ENCODE measurements at regions not wholly inside any gene's neighbourhood (a gene's known extent, or its start where the extent isn't known, plus 50 kb on each side); places are given as distances from the start of the nearest gene placed in this dataset.

DNA sequence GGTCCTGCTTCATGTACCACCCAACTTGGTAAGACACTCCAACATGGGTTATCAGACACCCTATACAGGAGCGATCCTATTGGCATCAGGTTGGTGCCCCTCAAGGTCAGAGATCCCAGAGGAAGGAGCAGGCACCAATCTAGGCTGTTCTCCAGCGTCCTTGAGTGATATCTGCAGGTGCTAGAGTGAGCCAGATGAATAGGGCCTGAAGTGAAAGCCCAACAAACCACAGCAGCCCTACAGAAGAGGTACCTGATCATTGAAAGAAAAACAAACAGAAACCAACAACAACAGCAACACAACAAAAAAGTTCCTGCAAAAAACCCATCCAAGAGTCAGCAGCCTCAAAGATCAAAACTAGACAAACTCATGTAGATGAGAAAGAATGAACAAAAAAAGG is 584.8 kb downstream of the HINT1 start:
- intact Hi-C loops (cut with DNase I, micrococcal nuclease), result no loop called here
- H3K36me3 ChIP-seq (ENCODE audit: low read depth), result no peaks in the 10 kb centered on the region
- TF ChIP-seq, protein P1, sequence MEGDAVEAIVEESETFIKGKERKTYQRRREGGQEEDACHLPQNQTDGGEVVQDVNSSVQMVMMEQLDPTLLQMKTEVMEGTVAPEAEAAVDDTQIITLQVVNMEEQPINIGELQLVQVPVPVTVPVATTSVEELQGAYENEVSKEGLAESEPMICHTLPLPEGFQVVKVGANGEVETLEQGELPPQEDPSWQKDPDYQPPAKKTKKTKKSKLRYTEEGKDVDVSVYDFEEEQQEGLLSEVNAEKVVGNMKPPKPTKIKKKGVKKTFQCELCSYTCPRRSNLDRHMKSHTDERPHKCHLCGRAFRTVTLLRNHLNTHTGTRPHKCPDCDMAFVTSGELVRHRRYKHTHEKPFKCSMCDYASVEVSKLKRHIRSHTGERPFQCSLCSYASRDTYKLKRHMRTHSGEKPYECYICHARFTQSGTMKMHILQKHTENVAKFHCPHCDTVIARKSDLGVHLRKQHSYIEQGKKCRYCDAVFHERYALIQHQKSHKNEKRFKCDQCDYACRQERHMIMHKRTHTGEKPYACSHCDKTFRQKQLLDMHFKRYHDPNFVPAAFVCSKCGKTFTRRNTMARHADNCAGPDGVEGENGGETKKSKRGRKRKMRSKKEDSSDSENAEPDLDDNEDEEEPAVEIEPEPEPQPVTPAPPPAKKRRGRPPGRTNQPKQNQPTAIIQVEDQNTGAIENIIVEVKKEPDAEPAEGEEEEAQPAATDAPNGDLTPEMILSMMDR (IDR thresholded peaks at IDR 0.05), result no peak
- DNase-seq (no peak), ATAC-seq (no peak)
- H3K9me3 ChIP-seq, result no peaks in the 10 kb centered on the region
- no peak overlapping the region for H3K4me3 ChIP-seq
- H3K4me1 ChIP-seq (ENCODE audit: low read depth), result no peaks in the 10 kb centered on the region

DNA sequence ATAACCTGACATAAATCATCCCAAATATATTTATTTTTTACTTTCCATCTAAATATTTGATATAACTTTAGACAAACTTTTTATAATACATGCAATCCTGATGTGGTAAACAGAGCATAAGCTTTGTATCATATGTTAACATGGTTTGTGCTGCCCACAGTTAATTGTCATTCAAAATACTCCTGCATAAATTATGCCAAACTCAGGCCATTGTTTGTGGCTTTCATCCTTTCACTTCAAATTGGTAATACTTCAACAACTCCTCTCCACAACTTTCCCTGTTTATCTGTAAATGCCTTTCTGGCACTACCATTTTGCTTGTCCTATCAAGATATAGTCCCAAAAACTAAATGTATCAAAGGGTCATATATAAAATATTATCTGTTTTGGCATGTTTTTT is 586.7 kb downstream of the HINT1 start:
- Histone ChIP-seq H3K4me3 (no peak overlapping the region), H3K9me3 (no peaks in the 10 kb centered on the region), H3K36me3 (ENCODE audit: low read depth) (no peaks in the 10 kb centered on the region), H3K4me1 (ENCODE audit: low read depth) (no peaks in the 10 kb centered on the region)
- intact Hi-C loops (cut with DNase I, micrococcal nuclease), result no loop called here
- DNase-seq (no peak), ATAC-seq (no peak)
- TF ChIP-seq, protein P1 (IDR thresholded peaks at IDR 0.05), result no peak

DNA sequence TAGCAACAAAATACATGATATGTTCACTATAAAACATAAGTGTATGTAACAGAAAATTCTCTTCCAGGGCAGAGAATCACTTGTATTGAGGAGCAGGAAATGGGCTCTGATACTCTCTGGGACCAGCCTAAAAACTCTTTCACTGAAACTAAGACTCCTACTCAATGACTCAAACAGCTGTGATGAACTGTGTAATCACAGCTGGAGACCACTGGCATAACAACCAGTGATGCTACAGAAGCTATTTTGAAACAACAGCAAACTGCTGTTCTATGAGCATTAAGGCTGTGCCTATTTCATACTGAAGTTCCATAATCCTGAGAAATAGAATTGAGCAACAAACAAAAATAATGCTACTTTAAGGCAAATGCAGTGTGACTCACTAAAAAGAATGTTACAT is 594.0 kb downstream of the HINT1 start:
- intact Hi-C loops (cut with DNase I, micrococcal nuclease), result no loop called here
- TF ChIP-seq, protein P1 (IDR thresholded peaks at IDR 0.05), result no peak

DNA sequence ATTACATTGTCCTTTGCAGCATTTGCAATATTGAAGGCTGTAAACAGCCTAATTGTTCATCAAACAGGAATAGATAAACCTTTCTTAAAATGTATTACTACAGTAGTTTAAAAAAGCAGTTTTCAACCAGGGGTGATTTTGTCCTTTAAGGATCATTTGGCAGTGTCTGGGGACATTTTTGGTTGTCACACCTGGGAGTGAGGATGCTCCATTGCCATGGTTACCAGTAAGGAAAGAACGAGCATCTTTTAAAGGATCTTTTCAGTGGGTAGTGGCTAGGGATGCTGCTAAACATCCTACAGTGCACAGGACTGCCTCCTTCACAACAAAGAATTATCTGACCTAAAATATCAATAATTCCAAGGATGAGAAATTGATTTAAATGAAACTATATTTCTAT is 596.3 kb downstream of the HINT1 start:
- no peak for DNase-seq
- TF ChIP-seq, protein P1 (IDR thresholded peaks at IDR 0.05), result no peak
- H3K4me3 ChIP-seq, result no peak overlapping the region
- intact Hi-C loops (cut with DNase I, micrococcal nuclease), result no loop called here
- no peak for ATAC-seq
- no peaks in the 10 kb centered on the region for H3K36me3 ChIP-seq (ENCODE audit: low read depth)
- H3K4me1 ChIP-seq (ENCODE audit: low read depth), result no peaks in the 10 kb centered on the region
- H3K9me3 ChIP-seq, result no peaks in the 10 kb centered on the region

More for the DNA sequence above, 594.0 kb downstream of the HINT1 start:
- ATAC-seq (no peak), DNase-seq (no peak)
- Histone ChIP-seq H3K9me3 (no peaks in the 10 kb centered on the region), H3K4me1 (ENCODE audit: low read depth) (no peaks in the 10 kb centered on the region), H3K36me3 (ENCODE audit: low read depth) (no peaks in the 10 kb centered on the region), H3K4me3 (no peak overlapping the region)

DNA sequence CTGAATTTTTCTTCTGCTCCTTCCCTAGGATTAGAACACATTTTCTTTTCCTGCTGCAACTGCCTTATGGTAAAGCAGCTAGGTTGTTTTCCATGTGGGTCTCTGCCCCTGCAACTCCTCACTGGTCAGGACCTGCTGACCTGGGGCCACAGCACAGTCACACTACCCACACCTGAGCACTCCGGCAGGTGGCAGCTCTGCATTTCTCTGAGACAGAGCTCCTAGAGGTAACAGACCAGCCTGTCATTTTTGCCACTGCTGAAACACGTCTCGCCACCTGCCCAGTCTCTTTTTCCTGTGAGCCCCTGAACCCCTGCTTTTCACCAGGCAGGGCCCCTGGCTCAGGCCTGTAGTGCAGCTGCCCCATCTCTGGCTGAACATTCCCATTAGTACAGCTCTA is 609.6 kb downstream of the HINT1 start:
- Histone ChIP-seq H3K4me1 (ENCODE audit: low read depth) (no peaks in the 10 kb centered on the region), H3K4me3 (no peak overlapping the region), H3K36me3 (ENCODE audit: low read depth) (no peaks in the 10 kb centered on the region), H3K9me3 (peaks cover 2% of the 10 kb centered on the region)
- no peak for ATAC-seq
- DNase-seq, result no peak
- intact Hi-C loops (cut with DNase I, micrococcal nuclease), result no loop called here
- TF ChIP-seq, protein P1 (IDR thresholded peaks at IDR 0.05), result no peak

DNA sequence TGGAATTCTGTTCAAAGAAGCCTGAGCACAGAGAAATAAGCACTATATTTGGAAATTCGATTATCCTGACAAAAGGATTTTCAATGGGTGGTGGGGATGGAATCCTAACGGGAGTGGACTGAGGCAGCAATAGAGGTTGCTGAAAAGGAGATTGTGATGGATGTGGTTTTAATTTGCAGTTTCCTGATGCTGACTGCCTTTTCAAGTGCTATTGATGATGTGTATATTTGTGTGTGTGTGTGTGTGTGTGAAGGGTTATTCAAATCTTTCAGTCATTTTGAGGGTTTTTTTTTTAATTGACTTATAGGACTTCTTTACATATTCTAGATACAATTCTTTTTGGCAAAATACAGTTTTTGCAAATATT is 614.5 kb downstream of the HINT1 start:
- Histone ChIP-seq H3K4me3 (no peak overlapping the region), H3K9me3 (no peaks in the 10 kb centered on the region), H3K4me1 (ENCODE audit: low read depth) (no peaks in the 10 kb centered on the region), H3K36me3 (ENCODE audit: low read depth) (no peaks in the 10 kb centered on the region)
- intact Hi-C loops (cut with DNase I, micrococcal nuclease), result no loop called here
- TF ChIP-seq, protein P1 (IDR thresholded peaks at IDR 0.05), result no peak
- ATAC-seq (no peak), DNase-seq (no peak)
